DND-41 (cell line): ENCODE measurements at regions not wholly inside any gene's neighbourhood (a gene's known extent, or its start where the extent isn't known, plus 50 kb on each side); places are given as distances from the start of the nearest gene placed in this dataset.

ENCODE experiments used
- ATAC-seq: fragments of 200-7000 bp; cut with Tn5 transposase; 3 replicates; pipeline ENCODE4 v1.9.1; 2021; ENCODE audit warnings: low read depth; ENCODE audit not compliant: insufficient read depth
- DNase-seq: peaks from one replicate; pipeline ENCODE4 v3.0.0-alpha.2; 2020
- H2AFZ ChIP-seq: 2 replicates; pipeline ENCODE4 v1.6.0; 2012; ENCODE audit warnings: low read depth, low read length
- H3K27ac ChIP-seq: 2 replicates; pipeline ENCODE4 v1.5.1; 2012; ENCODE audit warnings: low read length, inconsistent platforms
- H3K27me3 ChIP-seq: fragments of 200-600 bp; sonication (generic); 2 replicates; pipeline ENCODE4 v1.6.0; 2012; ENCODE audit warnings: low read length, mild to moderate bottlenecking, inconsistent platforms; ENCODE audit not compliant: insufficient read depth, poor library complexity
- H3K36me3 ChIP-seq: 2 replicates; pipeline ENCODE4 v1.5.1; 2012; ENCODE audit warnings: low read length, inconsistent platforms; ENCODE audit not compliant: insufficient read depth
- H3K4me1 ChIP-seq: 2 replicates; pipeline ENCODE4 v1.5.1; 2012; ENCODE audit warnings: mild to moderate bottlenecking, low read length; ENCODE audit not compliant: insufficient read depth
- H3K4me2 ChIP-seq: 2 replicates; pipeline ENCODE4 v1.6.0; 2012; ENCODE audit warnings: mild to moderate bottlenecking, moderate library complexity, low read length, inconsistent platforms; ENCODE audit not compliant: insufficient read depth
- H3K4me3 ChIP-seq, 2 experiments: fragments of 200-600 bp in 1 of 2; shearing (Covaris generic) in 1 of 2; 2 replicates each; pipeline ENCODE4 v1.5.1; 2012 to 2016; ENCODE audit warnings: inconsistent platforms in 2 of 2, low read length in 2 of 2, mild to moderate bottlenecking in 2 of 2, low read depth in 1 of 2, moderate library complexity in 1 of 2
- H3K79me2 ChIP-seq: 2 replicates; pipeline ENCODE4 v1.6.0; 2012; ENCODE audit warnings: low read length, inconsistent platforms; ENCODE audit not compliant: insufficient read depth
- H3K9ac ChIP-seq: 2 replicates; pipeline ENCODE4 v1.6.0; 2012; ENCODE audit warnings: low read depth, mild to moderate bottlenecking, inconsistent platforms, low read length, moderate library complexity
- H3K9me3 ChIP-seq: 2 replicates; pipeline ENCODE4 v1.5.1; 2012; ENCODE audit warnings: low read length, moderate library complexity, mild to moderate bottlenecking, inconsistent platforms; ENCODE audit not compliant: insufficient read depth, severe bottlenecking
- H4K20me1 ChIP-seq: 2 replicates; pipeline ENCODE4 v1.6.0; 2012; ENCODE audit warnings: low read length; ENCODE audit not compliant: insufficient read depth
- CTCF ChIP-seq: IDR thresholded peaks from 2 replicates; pipeline ENCODE4 v1.5.1; 2012; ENCODE audit warnings: borderline replicate concordance, low read length, moderate library complexity, mild to moderate bottlenecking; ENCODE audit not compliant: poor library complexity, severe bottlenecking; ENCODE audit errors: extremely low read depth
- EZH2 ChIP-seq: IDR thresholded peaks from 3 replicates; pipeline ENCODE4 v1.6.1; 2012; ENCODE audit warnings: borderline replicate concordance, low read depth, mild to moderate bottlenecking, moderate library complexity, low read length, inconsistent platforms; ENCODE audit not compliant: severe bottlenecking

DNA sequence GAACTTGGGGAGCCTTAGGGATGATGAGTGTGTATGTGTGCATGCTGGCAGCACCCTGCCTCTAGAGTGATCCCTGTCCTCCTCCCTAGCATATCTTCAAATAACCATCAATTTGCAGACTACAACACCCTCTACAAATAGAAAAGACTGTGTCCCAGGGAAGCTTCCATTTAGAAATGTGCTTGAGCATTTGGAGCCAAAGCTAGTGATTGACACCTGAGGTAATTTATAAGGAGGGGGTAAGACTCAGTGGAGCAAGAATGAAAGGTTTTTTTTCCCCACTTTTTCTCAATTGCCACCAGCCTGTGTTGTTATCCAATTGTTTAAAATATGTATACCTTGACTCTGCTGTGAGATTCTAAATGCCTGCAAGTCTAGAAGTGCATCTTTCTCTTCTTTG, 286.0 kb upstream of the SLC14A2 start:
- Histone ChIP-seq H3K27me3 (peaks cover 8% of the 10 kb centered on the region), H3K27ac (no peak overlapping the region), H4K20me1 (no peaks in the 10 kb centered on the region), H3K4me3 (no peak overlapping the region), H3K4me1 (no peaks in the 10 kb centered on the region), H3K9me3 (no peaks in the 10 kb centered on the region), H2AFZ (no peak overlapping the region), H3K36me3 (no peaks in the 10 kb centered on the region), H3K9ac (no peak overlapping the region), H3K4me2 (no peak overlapping the region), H3K79me2 (no peaks in the 10 kb centered on the region)
- no peak for TF ChIP-seq EZH2
- TF ChIP-seq CTCF: no peak
- no peak for ATAC-seq
- DNase-seq: no peak

DNA sequence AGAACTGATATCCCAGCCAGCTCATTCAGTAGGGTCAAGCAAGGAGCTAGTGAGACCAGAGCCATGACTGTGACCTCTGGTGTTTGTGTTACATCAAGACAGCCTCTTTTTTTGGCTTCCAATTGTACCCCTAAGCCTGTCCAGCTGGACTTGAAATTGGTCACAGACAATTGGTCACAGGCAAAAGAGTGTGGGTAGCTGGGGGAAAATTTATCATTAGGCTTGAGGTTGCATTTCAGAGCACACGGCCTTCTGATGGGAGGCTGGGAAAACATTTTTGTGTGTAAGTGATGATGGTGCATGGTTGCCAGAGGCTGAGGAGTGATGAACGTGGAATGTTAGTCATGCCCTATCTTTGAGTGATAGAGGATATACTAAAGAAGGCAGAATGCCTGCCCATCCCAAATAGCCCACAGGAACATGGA, 285.1 kb upstream of the SLC14A2 start:
- Histone ChIP-seq H3K4me3 (no peak overlapping the region), H3K4me2 (no peak overlapping the region), H2AFZ (no peak overlapping the region), H3K9me3 (no peaks in the 10 kb centered on the region), H3K4me1 (no peaks in the 10 kb centered on the region), H3K79me2 (no peaks in the 10 kb centered on the region), H4K20me1 (no peaks in the 10 kb centered on the region), H3K27me3 (peaks cover 8% of the 10 kb centered on the region), H3K27ac (no peak overlapping the region), H3K36me3 (no peaks in the 10 kb centered on the region), H3K9ac (no peak overlapping the region)
- TF ChIP-seq CTCF (no peak), EZH2 (no peak)
- no peak for DNase-seq
- no peak for ATAC-seq

DNA sequence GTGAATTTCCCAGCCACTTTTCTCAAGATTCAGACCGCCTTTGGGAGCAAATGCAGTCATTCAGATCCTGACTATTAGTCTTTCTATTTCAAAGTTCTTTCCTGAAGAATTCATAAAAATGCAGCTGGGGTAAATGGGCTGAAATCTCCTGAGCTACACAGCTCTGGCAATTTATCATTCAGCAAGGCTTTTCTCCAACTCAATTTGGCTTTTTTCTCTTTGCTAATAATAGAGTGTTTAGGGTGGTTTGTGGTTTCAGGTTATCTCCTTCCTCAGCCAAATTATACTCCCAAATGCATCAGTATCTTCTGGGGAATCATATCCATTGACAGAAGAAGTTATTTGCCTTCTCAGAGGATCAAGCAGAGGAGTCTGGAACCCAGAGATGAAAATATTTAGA, 282.4 kb upstream of the SLC14A2 start:
- Histone ChIP-seq H3K4me3 (no peak overlapping the region), H3K36me3 (no peaks in the 10 kb centered on the region), H3K79me2 (no peaks in the 10 kb centered on the region), H3K9me3 (no peaks in the 10 kb centered on the region), H3K4me1 (no peaks in the 10 kb centered on the region), H4K20me1 (no peaks in the 10 kb centered on the region), H2AFZ (no peak overlapping the region), H3K27me3 (peaks cover 11% of the 10 kb centered on the region), H3K9ac (no peak overlapping the region), H3K4me2 (no peak overlapping the region), H3K27ac (no peak overlapping the region)
- ATAC-seq (no peak), DNase-seq (no peak)
- TF ChIP-seq EZH2 (no peak), CTCF (no peak)

GRCh38 chr18:45334191-45334590, 281.1 kb upstream of the SLC14A2 start:
- Histone ChIP-seq H3K9me3 (no peaks in the 10 kb centered on the region), H3K36me3 (no peaks in the 10 kb centered on the region), H3K79me2 (no peaks in the 10 kb centered on the region), H2AFZ (no peak overlapping the region), H3K4me2 (no peak overlapping the region), H3K27me3 (peaks cover 8% of the 10 kb centered on the region), H3K4me1 (no peaks in the 10 kb centered on the region), H3K4me3 (no peak overlapping the region), H3K9ac (no peak overlapping the region), H4K20me1 (no peaks in the 10 kb centered on the region), H3K27ac (no peak overlapping the region)
- DNase-seq: no peak
- TF ChIP-seq EZH2 (no peak), CTCF (no peak)
- ATAC-seq: no peak
